ENCODE measurements at regions not wholly inside any gene's neighbourhood (a gene's known extent, or its start where the extent isn't known, plus 50 kb on each side); places are given as distances from the start of the nearest gene placed in this dataset.
"Not testable (repeated sequence)": the region's sequence is repeated elsewhere in the genome, so short reads cannot be mapped to it uniquely, and the experiment has no call there.

- not testable (repeated sequence) for H3K36me3 ChIP-seq (ENCODE audit: insufficient read depth, low read length); H3K4me2 ChIP-seq (ENCODE audit: insufficient read depth, low read length); H4K20me1 ChIP-seq (ENCODE audit: insufficient read depth, low read length); DNase-seq (ENCODE audit: insufficient read length, low spot score, missing footprints); H3K27ac ChIP-seq (ENCODE audit: low read depth, low read length); H3K79me2 ChIP-seq (ENCODE audit: insufficient read depth, low read length); H3K4me3 ChIP-seq (ENCODE audit: insufficient read depth, low read length); H2AFZ ChIP-seq (ENCODE audit: low read length); H3K27me3 ChIP-seq (ENCODE audit: insufficient read depth, low read length); H3K4me1 ChIP-seq (ENCODE audit: insufficient read depth, low read length); H3K9me3 ChIP-seq (ENCODE audit: low read depth, low read length)
Observed at GRCh38 chr9:66711553-66711952, 189.0 kb upstream of the ZNF658 start.

- not testable (repeated sequence) for H4K20me1 ChIP-seq (ENCODE audit: insufficient read depth, low read length); H2AFZ ChIP-seq (ENCODE audit: low read length); H3K36me3 ChIP-seq (ENCODE audit: insufficient read depth, low read length); H3K27me3 ChIP-seq (ENCODE audit: insufficient read depth, low read length); H3K27ac ChIP-seq (ENCODE audit: low read depth, low read length); DNase-seq (ENCODE audit: insufficient read length, low spot score, missing footprints); H3K4me2 ChIP-seq (ENCODE audit: insufficient read depth, low read length); H3K4me3 ChIP-seq (ENCODE audit: insufficient read depth, low read length); H3K4me1 ChIP-seq (ENCODE audit: insufficient read depth, low read length); H3K79me2 ChIP-seq (ENCODE audit: insufficient read depth, low read length); H3K9me3 ChIP-seq (ENCODE audit: low read depth, low read length)
Observed at GRCh38 chr9:66712870-66713269, 187.7 kb upstream of the ZNF658 start.

DNA sequence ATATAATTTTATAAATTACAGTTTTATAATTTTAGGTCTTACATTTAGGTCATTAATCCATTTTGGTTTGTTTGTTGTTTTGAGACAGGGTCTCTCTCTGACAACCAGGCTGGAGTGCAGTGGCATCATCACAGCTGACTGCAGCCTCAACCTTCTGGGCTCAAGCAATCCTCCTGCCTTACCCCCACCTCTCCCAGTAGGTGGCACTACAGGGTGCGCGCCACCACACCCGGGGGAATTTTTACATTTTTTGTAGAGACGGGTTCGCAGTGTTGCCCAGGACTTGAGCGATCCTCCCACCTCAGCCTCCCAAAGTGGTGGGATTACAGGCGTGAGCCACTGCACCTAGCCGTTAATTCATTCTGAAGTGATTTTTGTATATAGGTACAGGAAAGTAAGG is 187.0 kb upstream of the ZNF658 start:
- H3K36me3 ChIP-seq (ENCODE audit: insufficient read depth, low read length); H3K4me3 ChIP-seq (ENCODE audit: insufficient read depth, low read length); H3K27me3 ChIP-seq (ENCODE audit: insufficient read depth, low read length); H3K4me2 ChIP-seq (ENCODE audit: insufficient read depth, low read length); H3K27ac ChIP-seq (ENCODE audit: low read depth, low read length); H3K4me1 ChIP-seq (ENCODE audit: insufficient read depth, low read length); H3K9me3 ChIP-seq (ENCODE audit: low read depth, low read length); H2AFZ ChIP-seq (ENCODE audit: low read length); H4K20me1 ChIP-seq (ENCODE audit: insufficient read depth, low read length); DNase-seq (ENCODE audit: insufficient read length, low spot score, missing footprints); H3K79me2 ChIP-seq (ENCODE audit: insufficient read depth, low read length): not testable (repeated sequence)

- H3K27ac ChIP-seq (ENCODE audit: low read depth, low read length); H3K9me3 ChIP-seq (ENCODE audit: low read depth, low read length); H3K4me2 ChIP-seq (ENCODE audit: insufficient read depth, low read length); H3K4me3 ChIP-seq (ENCODE audit: insufficient read depth, low read length); H4K20me1 ChIP-seq (ENCODE audit: insufficient read depth, low read length); H3K27me3 ChIP-seq (ENCODE audit: insufficient read depth, low read length); H3K79me2 ChIP-seq (ENCODE audit: insufficient read depth, low read length); H3K4me1 ChIP-seq (ENCODE audit: insufficient read depth, low read length); H3K36me3 ChIP-seq (ENCODE audit: insufficient read depth, low read length); H2AFZ ChIP-seq (ENCODE audit: low read length); DNase-seq (ENCODE audit: insufficient read length, low spot score, missing footprints): not testable (repeated sequence)
Observed at GRCh38 chr9:66720845-66721244, 179.7 kb upstream of the ZNF658 start.

GRCh38 chr9:66727540-66727939 is 173.0 kb upstream of the ZNF658 start:
- not testable (repeated sequence) for H3K27me3 ChIP-seq (ENCODE audit: insufficient read depth, low read length); H4K20me1 ChIP-seq (ENCODE audit: insufficient read depth, low read length); H2AFZ ChIP-seq (ENCODE audit: low read length)

GRCh38 chr9:66736686-66737085 is 163.8 kb upstream of the ZNF658 start:
- not testable (repeated sequence) for H2AFZ ChIP-seq (ENCODE audit: low read length); H3K4me2 ChIP-seq (ENCODE audit: insufficient read depth, low read length); H3K36me3 ChIP-seq (ENCODE audit: insufficient read depth, low read length); H3K4me3 ChIP-seq (ENCODE audit: insufficient read depth, low read length); DNase-seq (ENCODE audit: insufficient read length, low spot score, missing footprints); H3K9me3 ChIP-seq (ENCODE audit: low read depth, low read length); H3K27ac ChIP-seq (ENCODE audit: low read depth, low read length); H3K4me1 ChIP-seq (ENCODE audit: insufficient read depth, low read length); H3K79me2 ChIP-seq (ENCODE audit: insufficient read depth, low read length); H3K27me3 ChIP-seq (ENCODE audit: insufficient read depth, low read length); H4K20me1 ChIP-seq (ENCODE audit: insufficient read depth, low read length)

More at GRCh38 chr9:66727540-66727939, 173.0 kb upstream of the ZNF658 start:
- not testable (repeated sequence) for H3K36me3 ChIP-seq (ENCODE audit: insufficient read depth, low read length); H3K27ac ChIP-seq (ENCODE audit: low read depth, low read length); H3K4me1 ChIP-seq (ENCODE audit: insufficient read depth, low read length); H3K79me2 ChIP-seq (ENCODE audit: insufficient read depth, low read length); H3K4me2 ChIP-seq (ENCODE audit: insufficient read depth, low read length); H3K4me3 ChIP-seq (ENCODE audit: insufficient read depth, low read length); H3K9me3 ChIP-seq (ENCODE audit: low read depth, low read length); DNase-seq (ENCODE audit: insufficient read length, low spot score, missing footprints)

DNA sequence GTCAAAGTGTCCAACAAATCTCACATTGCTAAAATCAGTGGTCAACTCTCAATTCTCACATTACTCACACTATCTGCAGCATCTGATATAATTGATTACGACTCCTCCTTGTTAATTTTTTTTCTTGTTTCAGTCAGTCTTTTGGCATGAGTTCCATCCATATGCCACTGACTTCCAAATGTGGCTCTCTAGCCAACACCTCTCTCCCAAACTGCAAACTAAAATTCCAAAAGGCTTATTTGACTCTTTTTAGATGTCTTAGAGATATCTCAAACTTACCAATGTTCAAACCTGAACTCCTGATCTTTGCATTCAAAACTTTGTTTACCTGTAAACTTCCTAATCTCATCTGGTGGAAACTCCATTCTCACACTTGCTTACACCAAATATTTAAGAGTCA is 162.1 kb upstream of the ZNF658 start:
- not testable (repeated sequence) for H3K9me3 ChIP-seq (ENCODE audit: low read depth, low read length); H3K4me2 ChIP-seq (ENCODE audit: insufficient read depth, low read length); H3K4me1 ChIP-seq (ENCODE audit: insufficient read depth, low read length); H2AFZ ChIP-seq (ENCODE audit: low read length); DNase-seq (ENCODE audit: insufficient read length, low spot score, missing footprints); H3K36me3 ChIP-seq (ENCODE audit: insufficient read depth, low read length); H3K79me2 ChIP-seq (ENCODE audit: insufficient read depth, low read length); H3K27ac ChIP-seq (ENCODE audit: low read depth, low read length); H3K4me3 ChIP-seq (ENCODE audit: insufficient read depth, low read length); H4K20me1 ChIP-seq (ENCODE audit: insufficient read depth, low read length); H3K27me3 ChIP-seq (ENCODE audit: insufficient read depth, low read length)

- not testable (repeated sequence) for H3K36me3 ChIP-seq (ENCODE audit: insufficient read depth, low read length); H3K4me2 ChIP-seq (ENCODE audit: insufficient read depth, low read length); H3K4me3 ChIP-seq (ENCODE audit: insufficient read depth, low read length); DNase-seq (ENCODE audit: insufficient read length, low spot score, missing footprints); H3K9me3 ChIP-seq (ENCODE audit: low read depth, low read length); H3K79me2 ChIP-seq (ENCODE audit: insufficient read depth, low read length); H3K4me1 ChIP-seq (ENCODE audit: insufficient read depth, low read length); H3K27me3 ChIP-seq (ENCODE audit: insufficient read depth, low read length); H2AFZ ChIP-seq (ENCODE audit: low read length); H3K27ac ChIP-seq (ENCODE audit: low read depth, low read length); H4K20me1 ChIP-seq (ENCODE audit: insufficient read depth, low read length)
Observed at GRCh38 chr9:66740136-66740535, 160.4 kb upstream of the ZNF658 start.

- not testable (repeated sequence) for H3K79me2 ChIP-seq (ENCODE audit: insufficient read depth, low read length); H3K27ac ChIP-seq (ENCODE audit: low read depth, low read length); DNase-seq (ENCODE audit: insufficient read length, low spot score, missing footprints)
Observed at GRCh38 chr9:66745846-66746245, 154.7 kb upstream of the ZNF658 start.

More at GRCh38 chr9:66745846-66746245, 154.7 kb upstream of the ZNF658 start:
- not testable (repeated sequence) for H3K4me1 ChIP-seq (ENCODE audit: insufficient read depth, low read length); H3K4me3 ChIP-seq (ENCODE audit: insufficient read depth, low read length); H3K4me2 ChIP-seq (ENCODE audit: insufficient read depth, low read length); H3K27me3 ChIP-seq (ENCODE audit: insufficient read depth, low read length); H4K20me1 ChIP-seq (ENCODE audit: insufficient read depth, low read length); H2AFZ ChIP-seq (ENCODE audit: low read length); H3K9me3 ChIP-seq (ENCODE audit: low read depth, low read length); H3K36me3 ChIP-seq (ENCODE audit: insufficient read depth, low read length)

All from osteoblast (primary cell).